ENCODE measurements at regions not wholly inside any gene's neighbourhood (a gene's known extent, or its start where the extent isn't known, plus 50 kb on each side); places are given as distances from the start of the nearest gene placed in this dataset.

- Histone ChIP-seq H3K4me3 (no peak overlapping the region), H3K36me3 (no peaks in the 10 kb centered on the region), H3K27ac (no peak overlapping the region), H3K4me1 (no peaks in the 10 kb centered on the region), H3K27me3 (no peaks in the 10 kb centered on the region), H3K9me3 (peaks cover 0 to 4% (median 0%) of the 10 kb centered on the region in 4 donors)
- no peak for DNase-seq
- TF ChIP-seq CTCF (IDR thresholded peaks at IDR 0.05) (no peak), EP300 (IDR thresholded peaks at IDR 0.05) (no peak)
- 92 to 96% methylated on average over 12 of the region's 12 CpGs for WGBS, 2 donors
- intact Hi-C loops (cut with DNase I) = no loop called here
These were observed 1507.5 kb downstream of the EFNA5 start for GRCh38 chr5:106163233-106163632.

GRCh38 chr5:106159616-106160015 lies 1511.1 kb downstream of the EFNA5 start:
- Histone ChIP-seq H3K4me1 (no peaks in the 10 kb centered on the region), H3K4me3 (no peak overlapping the region), H3K36me3 (no peaks in the 10 kb centered on the region), H3K9me3 (peaks cover 0 to 4% (median 0%) of the 10 kb centered on the region in 4 donors), H3K27me3 (no peaks in the 10 kb centered on the region), H3K27ac (no peak overlapping the region)
- no peak for DNase-seq
- intact Hi-C loops (cut with DNase I) = no loop called here
- TF ChIP-seq POLR2A (IDR thresholded peaks at IDR 0.05) = no peak
- no peak for TF ChIP-seq POLR2AphosphoS5 (IDR thresholded peaks at IDR 0.05)
- no peak for TF ChIP-seq CTCF (IDR thresholded peaks at IDR 0.05)
- no peak for TF ChIP-seq EP300 (IDR thresholded peaks at IDR 0.05)
- 79 to 81% methylated on average over 2 of the region's 2 CpGs for WGBS, 2 donors

GRCh38 chr5:106154280-106154716 lies 1516.4 kb downstream of the EFNA5 start:
- Histone ChIP-seq H3K27ac (no peak overlapping the region), H3K27me3 (no peaks in the 10 kb centered on the region), H3K4me3 (no peak overlapping the region), H3K9me3 (no peaks in the 10 kb centered on the region), H3K4me1 (no peaks in the 10 kb centered on the region), H3K36me3 (no peaks in the 10 kb centered on the region)
- DNase-seq = peak; percentile 56
- WGBS, 2 donors = 95 to 97% methylated on average over 35 of the region's 35 CpGs
- intact Hi-C loops (cut with DNase I) = no loop called here
- TF ChIP-seq CTCF (IDR thresholded peaks at IDR 0.05) (no peak), POLR2A (IDR thresholded peaks at IDR 0.05) (no peak), EP300 (IDR thresholded peaks at IDR 0.05) (no peak), POLR2AphosphoS5 (IDR thresholded peaks at IDR 0.05) (no peak)

GRCh38 chr5:106152569-106152968 lies 1518.2 kb downstream of the EFNA5 start:
- Histone ChIP-seq H3K4me1 (no peaks in the 10 kb centered on the region), H3K27me3 (no peaks in the 10 kb centered on the region), H3K36me3 (no peaks in the 10 kb centered on the region), H3K4me3 (no peak overlapping the region), H3K27ac (no peak overlapping the region), H3K9me3 (no peaks in the 10 kb centered on the region)
- TF ChIP-seq CTCF (IDR thresholded peaks at IDR 0.05) (no peak), POLR2A (IDR thresholded peaks at IDR 0.05) (no peak), POLR2AphosphoS5 (IDR thresholded peaks at IDR 0.05) (no peak)
- DNase-seq = no peak
- intact Hi-C loops (cut with DNase I) = no loop called here
- 90% methylated on average over 1 of the region's 1 CpG for WGBS, 2 donors

GRCh38 chr5:106142116-106142515 lies 1528.6 kb downstream of the EFNA5 start:
- Histone ChIP-seq H3K36me3 (no peaks in the 10 kb centered on the region), H3K4me3 (no peak overlapping the region), H3K27me3 (no peaks in the 10 kb centered on the region), H3K4me1 (peaks cover 0 to 17% (median 2%) of the 10 kb centered on the region in 4 donors), H3K27ac (no peak overlapping the region), H3K9me3 (no peaks in the 10 kb centered on the region)
- no peak for DNase-seq
- intact Hi-C loops (cut with DNase I) = no loop called here
- no peak for TF ChIP-seq CTCF (IDR thresholded peaks at IDR 0.05)
- no peak for TF ChIP-seq POLR2AphosphoS5 (IDR thresholded peaks at IDR 0.05)
- no peak for TF ChIP-seq EP300 (IDR thresholded peaks at IDR 0.05)
- no peak for TF ChIP-seq POLR2A (IDR thresholded peaks at IDR 0.05)

All from sigmoid colon (tissue), 6 donors.